SK-N-MC (cell line): ENCODE measurements at regions not wholly inside any gene's neighbourhood (a gene's known extent, or its start where the extent isn't known, plus 50 kb on each side); places are given as distances from the start of the nearest gene placed in this dataset.
A peak's percentile ranks its signal among the peaks of the same experiment; 100 is the strongest.

Experiments used
- DNase-seq: peaks from one replicate; pipeline ENCODE4 v3.0.0-alpha.2; 2011; ENCODE audit warnings: low read depth, low spot score
- H3K27ac ChIP-seq: fragments of 200-600 bp; sonication (generic); 2 replicates; pipeline ENCODE4 v1.5.1; 2016; ENCODE audit warnings: mixed run types
- H3K36me3 ChIP-seq: fragments of 200-600 bp; sonication (generic); 2 replicates; pipeline ENCODE4 v1.6.1; 2017; ENCODE audit warnings: antibody characterized with exemption, low read length, mixed read lengths; ENCODE audit not compliant: insufficient read depth
- H3K4me3 ChIP-seq: fragments of 200-600 bp; sonication (generic); 2 replicates; pipeline ENCODE4 v1.5.1; 2016
- H3K9ac ChIP-seq: fragments of 200-600 bp; sonication (generic); 2 replicates; pipeline ENCODE4 v1.8.0; 2017; ENCODE audit warnings: mixed run types, mixed read lengths; ENCODE audit not compliant: insufficient read length
- H3K9me3 ChIP-seq: fragments of 200-600 bp; sonication (generic); 2 replicates; pipeline ENCODE4 v1.6.1; 2017; ENCODE audit warnings: low read depth, mild to moderate bottlenecking, antibody characterized with exemption, low read length, moderate library complexity, mixed read lengths
- EZH2 ChIP-seq: fragments of 200-600 bp; sonication (generic); IDR thresholded peaks from one replicate; pipeline ENCODE4 v1.6.1; 2017; ENCODE audit warnings: antibody characterized with exemption
- FOXP2 ChIP-seq: optimal IDR thresholded peaks from 2 replicates; pipeline ENCODE3; 2011; ENCODE audit warnings: mild to moderate bottlenecking, moderate library complexity; ENCODE audit not compliant: insufficient read depth; ENCODE audit errors: extremely low read length, control extremely low read depth
- POLR2AphosphoS5 ChIP-seq: IDR thresholded peaks from 2 replicates; pipeline ENCODE4 v1.6.1; 2012; ENCODE audit warnings: mild to moderate bottlenecking, low read depth, low read length, borderline replicate concordance

GRCh38 chr9:96048956-96049831 lies 173.7 kb downstream of the ERCC6L2 start:
- Histone ChIP-seq H3K9ac (no peak overlapping the region), H3K27ac (no peak overlapping the region), H3K36me3 (no peaks in the 10 kb centered on the region), H3K9me3 (no peaks in the 10 kb centered on the region), H3K4me3 (no peak overlapping the region)
- no peak for DNase-seq
- TF ChIP-seq EZH2 (no peak), FOXP2 (no peak), POLR2AphosphoS5 (no peak)

- no peaks in the 10 kb centered on the region for H3K9me3 ChIP-seq
- H3K27ac ChIP-seq, result peak overlapping the region; percentile 35; the same call in 1 of the 2 replicates
- DNase-seq, result no peak
- H3K36me3 ChIP-seq, result no peaks in the 10 kb centered on the region
- no peak overlapping the region for H3K4me3 ChIP-seq
- peak overlapping the region; percentile 4 for H3K9ac ChIP-seq
- no peak for TF ChIP-seq FOXP2
- no peak for TF ChIP-seq EZH2
- no peak for TF ChIP-seq POLR2AphosphoS5
Observed at GRCh38 chr9:96048104-96048955, 172.8 kb downstream of the ERCC6L2 start.

- no peaks in the 10 kb centered on the region for H3K36me3 ChIP-seq
- no peak overlapping the region for H3K4me3 ChIP-seq
- H3K27ac ChIP-seq, result no peak overlapping the region
- no peaks in the 10 kb centered on the region for H3K9me3 ChIP-seq
- TF ChIP-seq FOXP2 (no peak), EZH2 (no peak), POLR2AphosphoS5 (no peak)
- no peak for DNase-seq
- peak overlapping the region; percentile 22 for H3K9ac ChIP-seq
Observed at GRCh38 chr9:96047741-96048103, 172.2 kb downstream of the ERCC6L2 start.

- TF ChIP-seq EZH2, result no peak
- TF ChIP-seq FOXP2, result no peak
- no peak for TF ChIP-seq POLR2AphosphoS5
Observed at GRCh38 chr9:96047116-96047639, 171.7 kb downstream of the ERCC6L2 start.

GRCh38 chr9:96045811-96046210 lies 170.3 kb downstream of the ERCC6L2 start:
- TF ChIP-seq FOXP2 (no peak), POLR2AphosphoS5 (no peak), EZH2 (no peak)
- H3K9me3 ChIP-seq, result no peaks in the 10 kb centered on the region
- no peak overlapping the region for H3K27ac ChIP-seq
- H3K36me3 ChIP-seq, result no peaks in the 10 kb centered on the region
- H3K9ac ChIP-seq, result no peak overlapping the region
- no peak for DNase-seq
- no peak overlapping the region for H3K4me3 ChIP-seq

More at GRCh38 chr9:96047116-96047639, 171.7 kb downstream of the ERCC6L2 start:
- Histone ChIP-seq H3K9me3 (no peaks in the 10 kb centered on the region), H3K4me3 (no peak overlapping the region), H3K36me3 (no peaks in the 10 kb centered on the region), H3K27ac (no peak overlapping the region), H3K9ac (peak overlapping the region; percentile 22)
- no peak for DNase-seq

- TF ChIP-seq POLR2AphosphoS5 (no peak), FOXP2 (no peak), EZH2 (no peak)
- Histone ChIP-seq H3K9me3 (no peaks in the 10 kb centered on the region), H3K9ac (no peak overlapping the region), H3K27ac (no peak overlapping the region), H3K36me3 (no peaks in the 10 kb centered on the region), H3K4me3 (no peak overlapping the region)
- no peak for DNase-seq
Observed at GRCh38 chr9:96044401-96044800, 168.9 kb downstream of the ERCC6L2 start.

- TF ChIP-seq EZH2, result no peak
- TF ChIP-seq POLR2AphosphoS5, result no peak
- TF ChIP-seq FOXP2, result no peak
- DNase-seq, result no peak
- no peak overlapping the region for H3K4me3 ChIP-seq
- H3K27ac ChIP-seq, result no peak overlapping the region
- no peaks in the 10 kb centered on the region for H3K36me3 ChIP-seq
- no peaks in the 10 kb centered on the region for H3K9me3 ChIP-seq
- H3K9ac ChIP-seq, result no peak overlapping the region
Observed at GRCh38 chr9:96040591-96041461, 165.3 kb downstream of the ERCC6L2 start.

- Histone ChIP-seq H3K4me3 (no peak overlapping the region), H3K27ac (no peak overlapping the region), H3K36me3 (no peaks in the 10 kb centered on the region), H3K9me3 (no peaks in the 10 kb centered on the region), H3K9ac (no peak overlapping the region)
- DNase-seq, result no peak
- TF ChIP-seq EZH2, result no peak
- TF ChIP-seq POLR2AphosphoS5, result no peak
Observed at GRCh38 chr9:96038914-96039313, 163.4 kb downstream of the ERCC6L2 start.
